HCT116 (cell line): ENCODE measurements at regions not wholly inside any gene's neighbourhood (a gene's known extent, or its start where the extent isn't known, plus 50 kb on each side); places are given as distances from the start of the nearest gene placed in this dataset.

Experiments
- ATAC-seq: fragments of 200-7000 bp; cut with Tn5 transposase; 2 replicates; pipeline ENCODE4 v1.9.1; 2020; ENCODE audit warnings: mild to moderate bottlenecking, moderate library complexity
- BruUV-seq: library from RNA; stranded (reverse); fragments of 400-500 nt; replicated peaks from 2 replicates; lab custom pipeline; 2021; lab: Mats Ljungman, UMichigan
- CTCF ChIA-PET: fragments of 300-600 bp; sonication (Branson Sonifier 250); formaldehyde crosslinking; loops from one replicate; lab custom pipeline; 2021; ENCODE audit warnings: antibody characterized with exemption; lab: Charles Lee
- POLR2A ChIA-PET: fragments of 300-600, 350-600 bp; sonication (Branson Sonifier 250); formaldehyde crosslinking; loops from one replicate; lab custom pipeline; 2021; ENCODE audit warnings: antibody characterized with exemption; lab: Charles Lee
- RAD21 ChIA-PET, 2 experiments: fragments of 300-600 bp; sonication (Branson Sonifier 250); formaldehyde crosslinking; loops; one replicate each; lab custom pipeline; 2023; ENCODE audit warnings: low total read pairs in 2 of 2; ENCODE audit not compliant: uncharacterized antibody in 2 of 2, unreplicated experiment in 2 of 2, low non-redundant PET in 1 of 2; lab: Charles Lee
- DNase-seq: peaks from one replicate; pipeline ENCODE4 v3.0.0-alpha.2; 2010; ENCODE audit warnings: low read depth, low spot score
- H2AFZ ChIP-seq: fragments of 200-600 bp; shearing (Covaris generic), sonication (generic); 2 replicates; pipeline ENCODE4 v1.6.1; 2017; ENCODE audit warnings: low read depth, mixed run types, mixed read lengths, antibody characterized with exemption, low read length; ENCODE audit not compliant: poor library complexity, severe bottlenecking
- H3K27ac ChIP-seq: 2 replicates; pipeline ENCODE4 v1.5.1; 2012; ENCODE audit warnings: low read depth, low read length
- H3K27me3 ChIP-seq: fragments of 200-600 bp; sonication (generic); 2 replicates; pipeline ENCODE4 v1.6.1; 2016; ENCODE audit warnings: mixed run types, low read length, mixed read lengths; ENCODE audit not compliant: insufficient read depth
- H3K36me3 ChIP-seq, 2 experiments: fragments of 200-500 bp in 1 of 2; fragments of 200-600 bp in 1 of 2; sonication (Bioruptor generic) in 1 of 2; sonication (generic) in 1 of 2; 2 replicates each; pipeline versions ENCODE4 v1.5.1 to v1.6.1; 2014 to 2016; ENCODE audit warnings: low read length in 2 of 2, inconsistent platforms in 1 of 2, mixed read lengths in 1 of 2, mixed run types in 1 of 2; ENCODE audit not compliant: insufficient read depth in 2 of 2, control insufficient read depth in 1 of 2
- H3K4me1 ChIP-seq, 2 experiments: fragments of 200-600 bp in 1 of 2; sonication (generic) in 1 of 2; 2 replicates each; pipeline versions ENCODE4 v1.5.1 to v1.6.1; 2012 to 2017; ENCODE audit warnings: low read length in 2 of 2, inconsistent platforms in 1 of 2, mild to moderate bottlenecking in 1 of 2, mixed read lengths in 1 of 2, mixed run types in 1 of 2, moderate library complexity in 1 of 2; ENCODE audit not compliant: insufficient read depth in 2 of 2, control insufficient read depth in 1 of 2
- H3K4me2 ChIP-seq: fragments of 200-600 bp; sonication (generic); 2 replicates; pipeline ENCODE4 v1.6.1; 2017; ENCODE audit warnings: mixed run types, low read length, mixed read lengths
- H3K4me3 ChIP-seq, 2 experiments: fragments of 200-600 bp in 1 of 2; sonication (generic) in 1 of 2; replicated peaks in 1 of 2; 2 replicates each; pipeline ENCODE4 v1.5.1; 2011 to 2016; ENCODE audit warnings: low read length in 2 of 2, control low read depth in 1 of 2, low read depth in 1 of 2, mild to moderate bottlenecking in 1 of 2, mixed read lengths in 1 of 2, mixed run types in 1 of 2
- H3K79me2 ChIP-seq: fragments of 200-600 bp; sonication (generic); 2 replicates; pipeline ENCODE4 v1.6.1; 2017; ENCODE audit warnings: mild to moderate bottlenecking, mixed run types, low read length, moderate library complexity, mixed read lengths; ENCODE audit not compliant: insufficient read depth
- H3K9ac ChIP-seq: fragments of 200-600 bp; sonication (generic); 2 replicates; pipeline ENCODE4 v1.6.1; 2016; ENCODE audit warnings: low read length, mixed read lengths
- H3K9me2 ChIP-seq: fragments of 200-600 bp; sonication (generic), shearing (Covaris generic); 2 replicates; pipeline ENCODE4 v1.6.1; 2017; ENCODE audit warnings: mixed run types, mild to moderate bottlenecking, moderate library complexity; ENCODE audit not compliant: insufficient read depth
- H3K9me3 ChIP-seq, 2 experiments: fragments of 200-500 bp in 1 of 2; fragments of 200-600 bp in 1 of 2; sonication (Bioruptor generic) in 1 of 2; sonication (generic) in 1 of 2; 2 replicates each; pipeline ENCODE4 v1.6.1; 2014 to 2017; ENCODE audit warnings: low read length in 2 of 2, mixed read lengths in 2 of 2, inconsistent platforms in 1 of 2, low read depth in 1 of 2, mild to moderate bottlenecking in 1 of 2, mixed run types in 1 of 2, moderate library complexity in 1 of 2; ENCODE audit not compliant: control insufficient read depth in 1 of 2, insufficient read depth in 1 of 2
- H4K20me1 ChIP-seq: fragments of 200-600 bp; sonication (generic), shearing (Covaris generic); 2 replicates; pipeline ENCODE4 v1.6.1; 2017; ENCODE audit warnings: mixed run types, mild to moderate bottlenecking, moderate library complexity; ENCODE audit not compliant: insufficient read depth
- CEBPB ChIP-seq: IDR thresholded peaks from 2 replicates; pipeline ENCODE4 v1.6.1; 2012; ENCODE audit warnings: low read depth
- EGR1 ChIP-seq: IDR thresholded peaks from 2 replicates; pipeline ENCODE4 v1.6.1; 2012; ENCODE audit warnings: low read depth
- ELF1 ChIP-seq: IDR thresholded peaks from 2 replicates; pipeline ENCODE4 v1.6.1; 2012; ENCODE audit warnings: low read depth, borderline replicate concordance
- EZH2 ChIP-seq: fragments of 200-600 bp; sonication (generic); IDR thresholded peaks from 2 replicates; pipeline ENCODE4 v1.6.1; 2017; ENCODE audit warnings: antibody characterized with exemption, mixed run types
- EZH2phosphoT487 ChIP-seq: fragments of 200-600 bp; IDR thresholded peaks from 2 replicates; pipeline ENCODE4 v1.6.1; 2018; ENCODE audit warnings: antibody characterized with exemption, borderline replicate concordance
- FOSL1 ChIP-seq: IDR thresholded peaks from 2 replicates; pipeline ENCODE4 v1.6.1; 2012; ENCODE audit warnings: low read depth
- RAD21 ChIP-seq: IDR thresholded peaks from 2 replicates; pipeline ENCODE4 v1.6.1; 2012; ENCODE audit warnings: low read depth, mild to moderate bottlenecking
- SIN3A ChIP-seq: IDR thresholded peaks from 2 replicates; pipeline ENCODE4 v1.6.1; 2012; ENCODE audit warnings: low read depth
- SRF ChIP-seq: IDR thresholded peaks from 2 replicates; pipeline ENCODE4 v1.6.1; 2012; ENCODE audit warnings: low read depth
- TCF7L2 ChIP-seq: IDR thresholded peaks from 2 replicates; pipeline ENCODE4 v1.7.0; 2011; ENCODE audit warnings: borderline replicate concordance, inconsistent platforms; ENCODE audit not compliant: insufficient read depth, insufficient read length; ENCODE audit errors: extremely low read depth
- ZFX ChIP-seq: fragments of 450-650 bp; IDR thresholded peaks from 2 replicates; pipeline ENCODE4 v1.6.1; 2017
- intact Hi-C: fragments of 100-400 bp; cut with micrococcal nuclease; formaldehyde crosslinking; loops from 2 replicates; pipeline ENCODE4 v1.10.0; 2022
- TF ChIP-seq, protein P1 (sequence below): IDR thresholded peaks from 2 replicates; pipeline ENCODE4 v1.6.1; 2012

- no peaks in the 10 kb centered on the region for H3K36me3 ChIP-seq
- no peak overlapping the region for H3K4me2 ChIP-seq
- no TSS peak for BruUV-seq
- intact Hi-C loops: no loop called here
- ATAC-seq: no peak
- H3K9ac ChIP-seq: no peak overlapping the region
- H3K9me2 ChIP-seq: no peaks in the 10 kb centered on the region
- H3K27ac ChIP-seq: no peak overlapping the region
- CTCF ChIA-PET: interaction anchor here (1.4 kb wide), 1 partner anchor 12 kb away, joined by 3 read pairs; no protein-coding TSS in a partner anchor
- peaks cover 0 to 2% of the 10 kb centered on the region in 2 experiments; a peak in 1 of 4 replicates for H3K4me1 ChIP-seq
- H3K4me3 ChIP-seq: no peak overlapping the region
- RAD21 ChIA-PET: no interaction called here
- H4K20me1 ChIP-seq: no peaks in the 10 kb centered on the region
- POLR2A ChIA-PET: no interaction called here
- no peak overlapping the region for H2AFZ ChIP-seq
- H3K9me3 ChIP-seq: no peaks in the 10 kb centered on the region
- no peak for DNase-seq
- no peaks in the 10 kb centered on the region for H3K27me3 ChIP-seq
- TF ChIP-seq RAD21: no peak
- TF ChIP-seq, protein P1, sequence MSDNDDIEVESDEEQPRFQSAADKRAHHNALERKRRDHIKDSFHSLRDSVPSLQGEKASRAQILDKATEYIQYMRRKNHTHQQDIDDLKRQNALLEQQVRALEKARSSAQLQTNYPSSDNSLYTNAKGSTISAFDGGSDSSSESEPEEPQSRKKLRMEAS: no peak
- no peak for TF ChIP-seq SRF
- TF ChIP-seq EGR1: no peak
- TF ChIP-seq ZFX: no peak
- no peak for TF ChIP-seq TCF7L2
- TF ChIP-seq FOSL1: no peak
- no peak for TF ChIP-seq EZH2phosphoT487
- no peak for TF ChIP-seq SIN3A
- no peak for TF ChIP-seq CEBPB
- no peak for TF ChIP-seq EZH2
- TF ChIP-seq ELF1: no peak
- H3K79me2 ChIP-seq: no peaks in the 10 kb centered on the region
Observed at GRCh38 chr15:39183164-39183881, 397.6 kb upstream of the THBS1 start.
